OCI-LY7 (cell line): ENCODE measurements at regions not wholly inside any gene's neighbourhood (a gene's known extent, or its start where the extent isn't known, plus 50 kb on each side); places are given as distances from the start of the nearest gene placed in this dataset.

Experiments used
- BruUV-seq: library from RNA; stranded (reverse); fragments of 400-500 nt; replicated peaks from 2 replicates; lab custom pipeline; 2021; lab: Mats Ljungman, UMichigan
- CTCF ChIA-PET: fragments of 300-600 bp; sonication (Branson Sonifier 250); formaldehyde crosslinking; loops from one replicate; lab custom pipeline; 2022; ENCODE audit warnings: antibody characterized with exemption; ENCODE audit not compliant: unreplicated experiment; lab: Charles Lee
- POLR2A ChIA-PET: fragments of 300-600 bp; sonication (Branson Sonifier 250); formaldehyde crosslinking; loops from one replicate; lab custom pipeline; 2022; ENCODE audit warnings: antibody characterized with exemption; lab: Charles Lee
- DNase-seq: peaks from one replicate; pipeline ENCODE4 v3.0.0-alpha.2; 2015; ENCODE audit warnings: low spot score
- H2AFZ ChIP-seq: fragments of 200-600 bp; sonication (generic), shearing (Covaris generic); 2 replicates; pipeline ENCODE4 v1.6.1; 2014; ENCODE audit warnings: mild to moderate bottlenecking, antibody characterized with exemption, low read length, moderate library complexity
- H3K27ac ChIP-seq: fragments of 200-600 bp; sonication (generic); 2 replicates; pipeline ENCODE4 v1.5.1; 2014; ENCODE audit warnings: mixed run types, low read depth, mild to moderate bottlenecking, moderate library complexity, low read length, inconsistent platforms; ENCODE audit not compliant: poor library complexity, severe bottlenecking
- H3K36me3 ChIP-seq: fragments of 200-600 bp; sonication (generic); 2 replicates; pipeline ENCODE4 v1.6.1; 2014; ENCODE audit warnings: mild to moderate bottlenecking, antibody characterized with exemption, low read length, moderate library complexity, mixed read lengths; ENCODE audit not compliant: insufficient read depth
- H3K4me1 ChIP-seq: fragments of 200-600 bp; sonication (generic); 2 replicates; pipeline ENCODE4 v1.5.1; 2014; ENCODE audit warnings: mild to moderate bottlenecking, low read length; ENCODE audit not compliant: insufficient read depth, poor library complexity, severe bottlenecking
- H3K4me2 ChIP-seq: fragments of 200-600 bp; sonication (generic); 2 replicates; pipeline ENCODE4 v1.6.1; 2014; ENCODE audit warnings: mild to moderate bottlenecking, low read length
- H3K4me3 ChIP-seq: fragments of 200-600 bp; sonication (generic); 2 replicates; pipeline ENCODE4 v1.5.1; 2014; ENCODE audit warnings: mild to moderate bottlenecking, low read depth, low read length; ENCODE audit not compliant: poor library complexity, severe bottlenecking
- H3K79me2 ChIP-seq: fragments of 200-600 bp; sonication (generic); 2 replicates; pipeline ENCODE4 v1.6.1; 2016; ENCODE audit warnings: low read depth, mild to moderate bottlenecking, low read length, moderate library complexity, mixed read lengths; ENCODE audit not compliant: insufficient read depth
- H3K9me2 ChIP-seq: fragments of 200-600 bp; sonication (generic); 2 replicates; pipeline ENCODE4 v1.6.1; 2016; ENCODE audit warnings: mild to moderate bottlenecking, low read length, mixed read lengths; ENCODE audit not compliant: insufficient read depth
- H3K9me3 ChIP-seq: fragments of 200-600 bp; sonication (generic); 2 replicates; pipeline ENCODE4 v1.6.1; 2014; ENCODE audit warnings: mild to moderate bottlenecking, mixed run types, low read length, mixed read lengths
- H4K20me1 ChIP-seq: fragments of 200-600 bp; sonication (generic); 2 replicates; pipeline ENCODE4 v1.6.1; 2014; ENCODE audit warnings: mild to moderate bottlenecking, antibody characterized with exemption, low read length, moderate library complexity, mixed read lengths; ENCODE audit not compliant: insufficient read depth
- CTCF ChIP-seq: fragments of 200-600 bp; sonication (generic); conservative IDR thresholded peaks from 2 replicates; pipeline ENCODE4 v1.5.1; 2014; ENCODE audit warnings: mild to moderate bottlenecking, antibody characterized with exemption, low read length, moderate library complexity, mixed read lengths
- EZH2phosphoT487 ChIP-seq: fragments of 200-600 bp; sonication (generic); IDR thresholded peaks from 2 replicates; pipeline ENCODE4 v1.6.1; 2018; ENCODE audit warnings: low read depth, borderline replicate concordance, mild to moderate bottlenecking, mixed run types, antibody characterized with exemption, low read length, moderate library complexity, mixed read lengths
- intact Hi-C: fragments of 100-400 bp; cut with micrococcal nuclease; formaldehyde crosslinking; loops from one replicate; pipeline ENCODE4 v1.10.0; 2022; ENCODE audit not compliant: unreplicated experiment

DNA sequence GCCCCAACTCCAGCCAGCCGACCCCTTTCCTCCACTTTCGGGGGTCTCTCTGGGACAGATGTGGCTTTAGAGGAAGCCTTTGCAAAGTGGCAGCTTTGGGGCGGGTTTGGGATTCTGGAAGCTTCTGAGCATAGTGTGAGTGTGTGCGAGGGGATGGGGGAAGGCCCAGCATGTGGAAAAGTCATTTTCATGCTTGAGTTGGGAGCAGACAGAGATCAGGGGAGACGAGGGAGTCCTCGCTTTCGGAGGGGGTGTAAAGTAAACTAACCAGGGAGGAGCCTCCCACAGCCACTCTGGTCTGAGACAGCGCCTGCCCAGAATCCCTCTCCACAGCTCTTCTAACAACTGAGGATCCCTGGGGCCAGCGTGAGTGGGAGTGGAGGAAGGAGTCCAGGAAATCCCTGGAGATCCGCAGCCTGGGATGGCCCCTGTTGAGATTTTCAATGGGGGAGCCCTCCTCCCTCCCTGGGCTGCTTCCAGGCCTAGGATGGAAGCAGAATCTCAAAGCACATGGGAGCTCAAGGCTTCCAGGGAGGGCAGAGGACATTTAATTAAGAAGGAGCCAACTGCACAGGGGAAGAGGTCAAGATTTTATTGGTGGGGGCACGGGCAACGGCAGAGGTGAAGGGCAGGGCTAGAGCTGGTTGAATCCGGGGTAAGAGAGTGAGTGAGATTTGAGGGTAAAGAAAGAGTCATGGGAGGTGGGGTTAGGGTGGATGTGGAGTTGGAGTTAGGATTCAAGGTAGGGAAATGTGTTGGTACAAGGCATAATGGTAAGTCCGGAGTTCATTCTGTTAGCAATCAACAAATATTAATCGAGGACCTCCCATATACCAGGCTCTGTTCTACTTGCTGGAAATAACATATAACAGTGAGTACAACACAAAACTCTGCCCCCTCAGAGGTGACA lies 102.3 kb upstream of the FOXP4 start:
- TF ChIP-seq EZH2phosphoT487: no peak
- no peak for TF ChIP-seq CTCF
- CTCF ChIA-PET: interaction anchor here (0.6 kb wide), 1 partner anchor 45 kb away, joined by 3 read pairs; no protein-coding TSS in a partner anchor
- Histone ChIP-seq H3K36me3 (no peaks in the 10 kb centered on the region), H3K9me3 (no peaks in the 10 kb centered on the region), H2AFZ (no peak overlapping the region), H3K79me2 (no peaks in the 10 kb centered on the region), H3K4me1 (peaks cover 14% of the 10 kb centered on the region), H3K27ac (no peak overlapping the region), H4K20me1 (no peaks in the 10 kb centered on the region), H3K4me3 (no peak overlapping the region), H3K9me2 (no peaks in the 10 kb centered on the region), H3K4me2 (no peak overlapping the region)
- DNase-seq: no peak
- POLR2A ChIA-PET: no interaction called here
- intact Hi-C loops: no loop called here
- no TSS peak for BruUV-seq

DNA sequence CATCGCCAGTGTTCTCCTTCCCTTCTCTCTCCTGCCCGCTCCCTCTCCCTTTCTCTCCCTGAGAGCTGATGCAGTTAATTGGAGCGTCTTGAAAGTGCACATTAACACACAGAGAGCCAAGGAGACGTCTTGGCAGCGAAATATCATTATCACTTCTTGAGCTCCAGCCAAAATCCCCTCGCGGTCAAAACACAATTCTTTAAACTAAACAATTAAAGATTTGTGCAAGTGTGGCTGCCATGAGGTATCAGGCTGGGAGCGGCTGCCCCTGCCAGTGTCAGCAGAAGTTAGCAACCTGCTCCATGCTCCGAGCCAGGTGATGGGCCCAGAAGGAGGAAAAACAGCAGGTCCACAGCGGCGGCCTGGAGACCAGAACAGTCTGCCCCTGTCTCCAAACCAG lies 100.9 kb upstream of the FOXP4 start:
- BruUV-seq: no TSS peak
- peaks cover 6% of the 10 kb centered on the region for H3K4me1 ChIP-seq
- no peak for TF ChIP-seq CTCF
- no peak for TF ChIP-seq EZH2phosphoT487
- DNase-seq: no peak
- ChIA-PET CTCF (no interaction called here), POLR2A (interaction anchor here (0.6 kb wide), 1 partner anchor 797 kb away, joined by 3 read pairs; no protein-coding TSS in a partner anchor)
- intact Hi-C loops: no loop called here
- no peaks in the 10 kb centered on the region for H3K36me3 ChIP-seq
- H3K4me2 ChIP-seq: no peak overlapping the region
- no peaks in the 10 kb centered on the region for H3K9me3 ChIP-seq
- H3K79me2 ChIP-seq: no peaks in the 10 kb centered on the region
- H3K27ac ChIP-seq: no peak overlapping the region
- H4K20me1 ChIP-seq: no peaks in the 10 kb centered on the region
- H2AFZ ChIP-seq: no peak overlapping the region
- no peak overlapping the region for H3K4me3 ChIP-seq
- H3K9me2 ChIP-seq: no peaks in the 10 kb centered on the region

- no peak for DNase-seq
- no peaks in the 10 kb centered on the region for H3K9me3 ChIP-seq
- CTCF ChIA-PET: no interaction called here
- intact Hi-C loops: no loop called here
- POLR2A ChIA-PET: no interaction called here
- no peak overlapping the region for H2AFZ ChIP-seq
- no peaks in the 10 kb centered on the region for H3K79me2 ChIP-seq
- H3K4me2 ChIP-seq: no peak overlapping the region
- H3K9me2 ChIP-seq: no peaks in the 10 kb centered on the region
- H3K36me3 ChIP-seq: no peaks in the 10 kb centered on the region
- H3K4me3 ChIP-seq: no peak overlapping the region
- BruUV-seq: no TSS peak
- H3K27ac ChIP-seq: no peak overlapping the region
- no peak for TF ChIP-seq CTCF
- TF ChIP-seq EZH2phosphoT487: no peak
- no peaks in the 10 kb centered on the region for H4K20me1 ChIP-seq
- H3K4me1 ChIP-seq: no peaks in the 10 kb centered on the region
These were observed 100.0 kb upstream of the FOXP4 start for GRCh38 chr6:41446132-41446531.
